SK-N-SH (cell line): ENCODE measurements at regions not wholly inside any gene's neighbourhood (a gene's known extent, or its start where the extent isn't known, plus 50 kb on each side); places are given as distances from the start of the nearest gene placed in this dataset.

Source experiments
- CTCF ChIA-PET: fragments of 300-600, 350-600 bp; formaldehyde crosslinking; extraction: SDS; loops from one replicate; lab custom pipeline; 2021; lab: Yijun Ruan, JAX
- POLR2A ChIA-PET: fragments of 350-600 bp; sonication (Branson Sonifier 250); formaldehyde crosslinking; extraction: SDS; loops from one replicate; lab custom pipeline; 2020; ENCODE audit warnings: antibody characterized with exemption, inconsistent platforms; lab: Yijun Ruan, JAX
- DNase-seq: peaks from one replicate; pipeline ENCODE4 v3.0.0; 2012
- H2AFZ ChIP-seq: fragments of 200-600 bp; sonication (generic); 2 replicates; pipeline ENCODE4 v1.8.1; 2016; ENCODE audit warnings: antibody characterized with exemption, mild to moderate bottlenecking, low read depth
- H3F3A ChIP-seq: fragments of 200-600 bp; sonication (generic); replicated peaks from 2 replicates; pipeline ENCODE3; 2016; ENCODE audit warnings: antibody characterized with exemption, mild to moderate bottlenecking; ENCODE audit not compliant: insufficient read depth
- H3K27ac ChIP-seq, 2 experiments: fragments of 200-500 bp in 1 of 2; fragments of 200-600 bp in 1 of 2; sonication (Bioruptor generic) in 1 of 2; sonication (generic), shearing (Covaris generic) in 1 of 2; 2 replicates each; pipeline versions ENCODE4 v1.5.1 to v1.6.1; 2014 to 2016; ENCODE audit warnings: low read depth in 2 of 2, inconsistent platforms in 1 of 2, low read length in 1 of 2, mild to moderate bottlenecking in 1 of 2, mixed read lengths in 1 of 2
- H3K27me3 ChIP-seq: fragments of 200-600 bp; sonication (generic), shearing (Covaris generic); 2 replicates; pipeline ENCODE4 v1.6.1; 2016; ENCODE audit warnings: mixed run types; ENCODE audit not compliant: insufficient read depth
- H3K36me3 ChIP-seq, 2 experiments: fragments of 200-500 bp in 1 of 2; fragments of 200-600 bp in 1 of 2; sonication (Bioruptor generic) in 1 of 2; sonication (generic) in 1 of 2; replicated peaks in 1 of 2; 2 replicates each; pipeline versions ENCODE3 to v1.5.1; 2014 to 2016; ENCODE audit warnings: low read length in 1 of 2, mild to moderate bottlenecking in 1 of 2; ENCODE audit not compliant: insufficient read depth in 2 of 2, control insufficient read depth in 1 of 2
- H3K4me1 ChIP-seq, 2 experiments: fragments of 200-500 bp in 1 of 2; fragments of 200-600 bp in 1 of 2; sonication (Bioruptor generic) in 1 of 2; sonication (generic), shearing (Covaris generic) in 1 of 2; 2 replicates each; pipeline versions ENCODE4 v1.5.1 to v1.6.1; 2014 to 2016; ENCODE audit warnings: low read depth in 1 of 2, low read length in 1 of 2, mixed run types in 1 of 2; ENCODE audit not compliant: insufficient read depth in 2 of 2, control insufficient read depth in 1 of 2
- H3K4me2 ChIP-seq: fragments of 200-600 bp; sonication (generic), shearing (Covaris generic); 2 replicates; pipeline ENCODE4 v1.6.1; 2017; ENCODE audit warnings: mixed run types
- H3K4me3 ChIP-seq, 2 experiments: fragments of 200-500 bp in 1 of 2; fragments of 200-600 bp in 1 of 2; sonication (Bioruptor generic) in 1 of 2; sonication (generic), shearing (Covaris generic) in 1 of 2; 2 replicates each; pipeline versions ENCODE4 v1.5.1 to v1.8.1; 2014 to 2016; ENCODE audit warnings: low read depth in 2 of 2, inconsistent platforms in 1 of 2, low read length in 1 of 2, mild to moderate bottlenecking in 1 of 2, mixed read lengths in 1 of 2, moderate library complexity in 1 of 2
- H3K79me2 ChIP-seq: fragments of 200-600 bp; sonication (generic); 2 replicates; pipeline ENCODE4 v1.8.1; 2017; ENCODE audit warnings: mild to moderate bottlenecking; ENCODE audit not compliant: insufficient read depth
- H3K9ac ChIP-seq: fragments of 200-600 bp; sonication (generic); 2 replicates; pipeline ENCODE4 v1.6.1; 2017; ENCODE audit warnings: mixed run types
- H3K9me2 ChIP-seq: fragments of 200-600 bp; sonication (generic); 2 replicates; pipeline ENCODE4 v1.6.1; 2017; ENCODE audit warnings: mixed run types
- H3K9me3 ChIP-seq: fragments of 200-600 bp; sonication (generic); 2 replicates; pipeline ENCODE4 v1.6.1; 2017; ENCODE audit warnings: mixed run types, mild to moderate bottlenecking, moderate library complexity
- H4K20me1 ChIP-seq: fragments of 200-600 bp; sonication (generic); 2 replicates; pipeline ENCODE4 v1.6.1; 2017; ENCODE audit warnings: mild to moderate bottlenecking, mixed run types; ENCODE audit not compliant: insufficient read depth
- CHD2 ChIP-seq: fragments of 150-350 bp; IDR thresholded peaks from 2 replicates; pipeline ENCODE4 v1.6.1; 2018; ENCODE audit warnings: low read length; ENCODE audit not compliant: partially characterized antibody
- EZH2phosphoT487 ChIP-seq: fragments of 200-600 bp; sonication (generic); IDR thresholded peaks from 2 replicates; pipeline ENCODE4 v1.6.1; 2017; ENCODE audit warnings: low read depth, mixed run types, mild to moderate bottlenecking, antibody characterized with exemption, moderate library complexity, borderline replicate concordance
- FOXM1 ChIP-seq: IDR thresholded peaks from 2 replicates; pipeline ENCODE4 v1.4.0; 2012; ENCODE audit warnings: low read depth, mild to moderate bottlenecking
- GABPA ChIP-seq: IDR thresholded peaks from 2 replicates; pipeline ENCODE4 v1.4.0; 2012; ENCODE audit warnings: low read depth, mild to moderate bottlenecking
- IRF3 ChIP-seq: fragments of 150-350 bp; IDR thresholded peaks from 2 replicates; pipeline ENCODE4 v1.6.1; 2016; ENCODE audit warnings: mild to moderate bottlenecking, low read depth, low read length
- JUND ChIP-seq: IDR thresholded peaks from 2 replicates; pipeline ENCODE4 v1.4.0; 2012
- NFIC ChIP-seq: IDR thresholded peaks from 2 replicates; pipeline ENCODE4 v1.4.0; 2012; ENCODE audit warnings: borderline replicate concordance
- NRF1 ChIP-seq: IDR thresholded peaks from 2 replicates; pipeline ENCODE4 v1.6.1; 2012; ENCODE audit warnings: low read depth, mild to moderate bottlenecking, low read length
- POLR2AphosphoS5 ChIP-seq: IDR thresholded peaks from 2 replicates; pipeline ENCODE4 v1.6.1; 2012; ENCODE audit warnings: low read depth, low read length
- RAD21 ChIP-seq: IDR thresholded peaks from 2 replicates; pipeline ENCODE4 v1.6.1; 2012; ENCODE audit warnings: mild to moderate bottlenecking, low read length
- RCOR1 ChIP-seq: fragments of 150-350 bp; IDR thresholded peaks from 2 replicates; pipeline ENCODE4 v1.6.1; 2017; ENCODE audit warnings: antibody characterized with exemption, low read length
- RFX5 ChIP-seq: IDR thresholded peaks from 2 replicates; pipeline ENCODE4 v1.6.1; 2012; ENCODE audit warnings: mild to moderate bottlenecking, improper control_type of control experiment, low read length
- RXRA ChIP-seq: IDR thresholded peaks from 2 replicates; pipeline ENCODE4 v1.4.0; 2012; ENCODE audit warnings: low read depth, mild to moderate bottlenecking, borderline replicate concordance
- TAF1 ChIP-seq: IDR thresholded peaks from 2 replicates; pipeline ENCODE4 v1.6.1; 2012; ENCODE audit warnings: low read depth, mild to moderate bottlenecking, low read length, moderate library complexity, borderline replicate concordance
- TEAD4 ChIP-seq: IDR thresholded peaks from 2 replicates; pipeline ENCODE4 v1.4.0; 2012; ENCODE audit warnings: mild to moderate bottlenecking, borderline replicate concordance; ENCODE audit not compliant: insufficient read depth
- USF1 ChIP-seq: IDR thresholded peaks from 2 replicates; pipeline ENCODE4 v1.4.0; 2012; ENCODE audit warnings: low read depth, borderline replicate concordance
- YY1 ChIP-seq: IDR thresholded peaks from 2 replicates; pipeline ENCODE4 v1.4.0; 2012; ENCODE audit warnings: low read depth, mild to moderate bottlenecking
- WGBS: methylation state at CpG from one replicate; pipeline ENCODE4 v1.1.6; 2017; ENCODE audit warnings: low lambda C conversion rate; 5-methylcytosine and 5-hydroxymethylcytosine counted together
- TF ChIP-seq, protein P1 (sequence below): fragments of 200-600 bp; sonication (generic); IDR thresholded peaks from 2 replicates; pipeline ENCODE4 v1.6.1; 2017; ENCODE audit warnings: antibody characterized with exemption, mild to moderate bottlenecking, moderate library complexity
- TF ChIP-seq, protein P2 (sequence below): IDR thresholded peaks from 2 replicates; pipeline ENCODE4 v1.6.1; 2012; ENCODE audit warnings: mild to moderate bottlenecking, low read depth, low read length, moderate library complexity

GRCh38 chrX:127574829-127575228, 477.4 kb downstream of the ACTRT1 start:
- no peak overlapping the region for H3K9ac ChIP-seq
- no peaks in the 10 kb centered on the region for H3F3A ChIP-seq
- no peaks in the 10 kb centered on the region for H3K36me3 ChIP-seq
- no peaks in the 10 kb centered on the region for H3K79me2 ChIP-seq
- H3K4me1 ChIP-seq = no peaks in the 10 kb centered on the region
- H3K27ac ChIP-seq = no peak overlapping the region
- H4K20me1 ChIP-seq = no peaks in the 10 kb centered on the region
- H2AFZ ChIP-seq = no peak overlapping the region
- no peaks in the 10 kb centered on the region for H3K9me2 ChIP-seq
- ChIA-PET POLR2A (no interaction called here), CTCF (no interaction called here)
- H3K4me2 ChIP-seq = no peak overlapping the region
- TF ChIP-seq, protein P1, sequence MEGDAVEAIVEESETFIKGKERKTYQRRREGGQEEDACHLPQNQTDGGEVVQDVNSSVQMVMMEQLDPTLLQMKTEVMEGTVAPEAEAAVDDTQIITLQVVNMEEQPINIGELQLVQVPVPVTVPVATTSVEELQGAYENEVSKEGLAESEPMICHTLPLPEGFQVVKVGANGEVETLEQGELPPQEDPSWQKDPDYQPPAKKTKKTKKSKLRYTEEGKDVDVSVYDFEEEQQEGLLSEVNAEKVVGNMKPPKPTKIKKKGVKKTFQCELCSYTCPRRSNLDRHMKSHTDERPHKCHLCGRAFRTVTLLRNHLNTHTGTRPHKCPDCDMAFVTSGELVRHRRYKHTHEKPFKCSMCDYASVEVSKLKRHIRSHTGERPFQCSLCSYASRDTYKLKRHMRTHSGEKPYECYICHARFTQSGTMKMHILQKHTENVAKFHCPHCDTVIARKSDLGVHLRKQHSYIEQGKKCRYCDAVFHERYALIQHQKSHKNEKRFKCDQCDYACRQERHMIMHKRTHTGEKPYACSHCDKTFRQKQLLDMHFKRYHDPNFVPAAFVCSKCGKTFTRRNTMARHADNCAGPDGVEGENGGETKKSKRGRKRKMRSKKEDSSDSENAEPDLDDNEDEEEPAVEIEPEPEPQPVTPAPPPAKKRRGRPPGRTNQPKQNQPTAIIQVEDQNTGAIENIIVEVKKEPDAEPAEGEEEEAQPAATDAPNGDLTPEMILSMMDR = no peak
- TF ChIP-seq USF1 (no peak), GABPA (no peak), RAD21 (no peak), POLR2AphosphoS5 (no peak), TAF1 (no peak), YY1 (no peak), NFIC (no peak), IRF3 (no peak), CHD2 (no peak), RCOR1 (no peak), TEAD4 (no peak), EZH2phosphoT487 (no peak), FOXM1 (no peak), RFX5 (no peak), JUND (no peak), NRF1 (no peak), RXRA (no peak)
- TF ChIP-seq, protein P2, sequence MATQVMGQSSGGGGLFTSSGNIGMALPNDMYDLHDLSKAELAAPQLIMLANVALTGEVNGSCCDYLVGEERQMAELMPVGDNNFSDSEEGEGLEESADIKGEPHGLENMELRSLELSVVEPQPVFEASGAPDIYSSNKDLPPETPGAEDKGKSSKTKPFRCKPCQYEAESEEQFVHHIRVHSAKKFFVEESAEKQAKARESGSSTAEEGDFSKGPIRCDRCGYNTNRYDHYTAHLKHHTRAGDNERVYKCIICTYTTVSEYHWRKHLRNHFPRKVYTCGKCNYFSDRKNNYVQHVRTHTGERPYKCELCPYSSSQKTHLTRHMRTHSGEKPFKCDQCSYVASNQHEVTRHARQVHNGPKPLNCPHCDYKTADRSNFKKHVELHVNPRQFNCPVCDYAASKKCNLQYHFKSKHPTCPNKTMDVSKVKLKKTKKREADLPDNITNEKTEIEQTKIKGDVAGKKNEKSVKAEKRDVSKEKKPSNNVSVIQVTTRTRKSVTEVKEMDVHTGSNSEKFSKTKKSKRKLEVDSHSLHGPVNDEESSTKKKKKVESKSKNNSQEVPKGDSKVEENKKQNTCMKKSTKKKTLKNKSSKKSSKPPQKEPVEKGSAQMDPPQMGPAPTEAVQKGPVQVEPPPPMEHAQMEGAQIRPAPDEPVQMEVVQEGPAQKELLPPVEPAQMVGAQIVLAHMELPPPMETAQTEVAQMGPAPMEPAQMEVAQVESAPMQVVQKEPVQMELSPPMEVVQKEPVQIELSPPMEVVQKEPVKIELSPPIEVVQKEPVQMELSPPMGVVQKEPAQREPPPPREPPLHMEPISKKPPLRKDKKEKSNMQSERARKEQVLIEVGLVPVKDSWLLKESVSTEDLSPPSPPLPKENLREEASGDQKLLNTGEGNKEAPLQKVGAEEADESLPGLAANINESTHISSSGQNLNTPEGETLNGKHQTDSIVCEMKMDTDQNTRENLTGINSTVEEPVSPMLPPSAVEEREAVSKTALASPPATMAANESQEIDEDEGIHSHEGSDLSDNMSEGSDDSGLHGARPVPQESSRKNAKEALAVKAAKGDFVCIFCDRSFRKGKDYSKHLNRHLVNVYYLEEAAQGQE = no peak
- H3K9me3 ChIP-seq = no peaks in the 10 kb centered on the region
- 3% methylated on average over 7 of the region's 7 CpGs for WGBS
- DNase-seq = no peak
- H3K4me3 ChIP-seq = no peak overlapping the region
- H3K27me3 ChIP-seq = no peaks in the 10 kb centered on the region
